Inferior parietal cortex (tissue), 1 donor: ENCODE measurements at regions not wholly inside any gene's neighbourhood (a gene's known extent, or its start where the extent isn't known, plus 50 kb on each side); places are given as distances from the start of the nearest gene placed in this dataset.

Experiments
- DNase-seq: peaks from one replicate; pipeline ENCODE4 v3.0.0-alpha.2; 2016; ENCODE audit errors: extremely low spot score

DNA sequence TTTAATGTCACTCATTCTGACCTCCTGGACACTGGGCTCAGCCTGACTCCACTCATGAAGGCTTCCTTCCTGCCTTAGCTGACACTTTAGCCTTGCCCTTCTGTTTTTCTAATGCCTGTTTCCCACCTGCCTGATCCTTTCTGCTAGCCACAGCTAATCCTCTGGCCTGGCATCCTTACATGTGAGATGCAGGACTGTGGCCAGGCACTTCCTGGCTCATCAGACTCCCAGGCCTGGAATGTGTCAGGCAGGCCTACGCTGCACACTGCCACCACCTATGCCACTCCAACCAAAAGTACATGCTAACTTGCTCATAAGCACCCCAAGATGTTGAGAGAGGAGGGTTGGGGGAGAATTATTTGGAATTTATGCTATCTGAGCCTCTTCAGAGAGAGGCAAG lies 138.8 kb upstream of the NALF2 start:
- no peak for DNase-seq

DNA sequence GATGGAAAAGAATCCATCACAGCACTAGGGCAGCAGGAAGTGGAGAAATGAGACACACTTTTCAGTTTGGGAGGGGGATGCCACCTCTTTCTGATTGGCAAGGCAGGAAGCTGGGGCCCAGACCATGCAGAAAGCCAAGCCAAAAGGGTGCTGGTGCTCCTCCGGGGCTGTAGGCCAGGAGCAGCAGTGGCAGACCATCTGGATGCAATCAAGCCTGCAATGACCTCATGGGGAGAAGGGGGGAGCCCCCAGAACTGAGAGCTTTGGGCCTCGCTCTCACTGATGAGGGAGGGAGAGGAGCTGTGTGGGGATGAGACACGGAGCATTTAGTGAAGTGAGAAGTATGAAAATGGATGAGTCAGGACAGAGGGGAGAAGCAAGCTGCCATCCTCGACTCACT lies 141.3 kb upstream of the NALF2 start:
- no peak for DNase-seq

DNA sequence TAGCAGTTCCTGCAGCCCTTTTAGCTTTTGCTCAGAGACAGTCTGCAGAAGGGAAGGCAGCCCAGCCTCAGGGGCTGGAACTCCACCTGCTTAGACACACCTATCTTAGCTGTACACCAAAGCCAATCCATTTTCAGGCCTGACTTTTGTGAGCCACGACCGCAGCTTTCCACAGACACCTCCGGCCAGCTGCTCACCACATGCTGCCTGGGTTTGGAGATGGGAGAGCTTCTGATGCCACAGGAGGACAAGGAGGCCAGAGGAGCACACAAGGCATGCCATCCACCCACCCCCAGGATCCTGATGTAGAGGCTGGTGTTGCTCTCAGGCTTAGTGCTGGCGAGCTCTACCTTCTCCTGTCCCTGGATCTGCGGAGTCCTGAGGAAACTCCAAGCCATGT lies 141.8 kb upstream of the NALF2 start:
- DNase-seq: no peak

DNA sequence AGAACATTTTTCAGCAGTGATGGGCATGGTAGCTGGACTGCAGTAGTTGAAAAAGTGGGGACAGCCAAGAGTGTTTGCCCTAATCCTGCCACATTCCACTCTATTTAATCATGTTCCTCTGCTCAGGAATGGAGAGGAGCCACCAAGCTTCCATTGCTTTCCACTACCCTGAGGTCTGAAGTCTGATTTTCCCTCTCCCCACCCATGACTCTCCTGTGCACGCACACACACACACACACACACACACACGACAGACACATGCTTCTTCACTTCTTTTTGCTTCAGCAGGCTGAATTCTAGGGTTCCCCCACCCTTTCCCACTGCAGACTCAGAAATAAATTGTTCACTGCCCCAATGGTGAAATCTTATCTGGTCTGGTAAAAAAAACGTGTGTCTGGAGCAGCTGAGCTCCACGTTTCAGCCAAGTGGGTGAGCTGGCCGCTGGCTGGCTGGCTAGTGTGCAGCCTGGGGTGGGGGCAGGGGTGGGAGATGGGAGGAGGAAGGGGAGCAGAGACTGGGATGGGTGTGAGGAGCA lies 142.7 kb upstream of the NALF2 start:
- DNase-seq: no peak

DNA sequence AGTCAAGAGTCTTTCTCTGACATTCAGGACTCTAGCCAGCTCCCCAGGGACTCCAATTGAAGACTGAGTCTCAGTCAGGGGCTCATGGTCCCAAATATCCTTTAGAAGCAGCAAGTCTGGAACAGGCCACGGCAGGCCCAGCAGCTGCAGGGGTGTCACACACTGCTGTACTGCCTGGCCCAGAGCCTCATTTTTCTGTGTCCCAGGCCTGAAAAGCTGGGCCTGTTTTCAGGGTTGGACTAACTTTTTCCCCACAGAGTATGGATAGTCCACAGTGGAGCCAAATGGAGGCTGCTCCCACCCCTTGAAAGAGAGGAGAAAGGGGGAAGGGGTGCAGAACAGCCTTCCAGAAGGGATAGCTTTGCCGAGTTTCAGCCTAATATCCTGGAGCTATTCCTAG lies 146.8 kb upstream of the NALF2 start:
- DNase-seq: no peak

DNA sequence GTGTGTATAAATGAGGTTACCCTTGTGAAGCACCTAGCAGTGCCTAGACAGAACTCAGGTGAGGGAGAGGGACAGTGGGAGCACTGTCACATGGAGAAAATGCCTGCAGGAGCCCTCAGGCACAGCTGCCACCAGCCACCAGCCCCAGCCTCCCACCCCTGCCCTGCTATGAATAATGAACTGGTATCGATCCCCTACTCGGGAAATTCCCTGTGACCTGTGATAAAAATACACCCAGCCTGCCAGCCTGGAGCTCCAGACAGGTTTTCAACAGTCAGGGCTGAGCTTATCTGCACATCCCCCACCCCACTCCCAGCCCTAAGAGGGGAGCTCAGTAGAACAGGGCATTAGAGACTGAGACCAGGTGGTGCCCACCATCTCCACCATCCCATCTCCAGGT lies 159.6 kb upstream of the PJA1 start:
- no peak for DNase-seq

DNA sequence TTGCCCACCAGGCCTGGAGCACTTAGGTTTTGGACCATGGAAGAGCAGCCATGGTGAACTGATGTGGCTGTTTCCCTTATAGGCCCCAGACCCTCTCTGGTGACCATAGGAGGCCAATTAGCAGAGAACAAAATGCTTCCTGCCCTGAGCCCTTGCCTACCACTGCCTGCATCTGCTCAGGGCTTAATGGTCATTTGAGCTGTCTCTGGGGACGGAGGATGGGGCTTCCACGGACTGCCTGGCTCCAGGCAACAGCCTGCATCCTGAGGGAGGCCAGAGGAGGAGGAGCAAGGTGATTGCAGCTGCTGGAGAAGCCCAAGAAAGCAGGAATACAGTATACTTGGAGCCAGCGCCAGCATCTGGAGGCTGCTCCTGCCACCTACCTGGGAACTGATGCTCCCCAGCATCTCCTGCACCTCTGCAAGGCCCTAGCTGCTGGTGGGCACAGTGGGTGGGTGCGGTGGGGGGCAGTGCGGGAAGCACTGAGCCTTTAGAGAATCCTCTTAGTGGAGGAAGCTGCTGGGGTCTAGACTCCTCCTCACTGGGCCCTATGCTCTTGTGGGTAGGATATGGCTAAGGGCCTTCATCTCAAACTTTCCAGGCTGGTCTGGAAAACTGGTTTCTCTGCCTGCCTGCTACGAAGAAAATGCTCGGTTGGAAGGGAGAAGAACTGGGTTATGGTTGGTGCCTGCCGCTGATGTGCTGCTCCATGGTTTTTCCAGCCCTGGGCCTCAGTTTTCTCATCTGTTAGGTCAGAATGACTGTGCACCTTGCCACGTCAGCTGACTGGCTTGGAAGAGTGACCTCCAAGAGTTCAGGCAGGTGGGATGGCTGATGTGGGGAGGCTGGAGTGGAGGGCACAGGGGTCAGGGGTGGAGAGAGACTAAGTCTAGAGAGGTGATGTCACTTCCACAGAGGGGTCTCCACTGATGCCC lies 158.8 kb upstream of the PJA1 start:
- DNase-seq: no peak

DNA sequence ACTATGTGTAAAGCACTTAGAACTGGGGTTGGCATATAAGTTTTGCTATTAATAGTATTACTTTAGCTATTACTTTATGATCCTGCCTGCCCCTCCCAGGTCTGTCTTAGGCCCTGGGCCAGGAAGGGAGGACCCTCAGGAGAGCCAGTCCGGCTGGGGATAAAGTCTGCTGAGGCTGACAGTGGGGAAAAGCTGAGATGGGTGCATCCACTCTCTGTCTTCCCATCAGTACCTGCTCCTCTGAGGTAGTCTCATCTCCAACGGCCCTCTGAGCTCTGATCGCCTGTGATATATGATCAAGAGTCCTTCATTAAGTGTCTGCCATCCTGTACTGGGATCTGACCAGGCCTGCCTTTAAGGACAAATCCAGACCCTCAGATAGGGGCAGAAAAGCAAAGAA lies 156.5 kb upstream of the PJA1 start:
- DNase-seq: no peak

DNA sequence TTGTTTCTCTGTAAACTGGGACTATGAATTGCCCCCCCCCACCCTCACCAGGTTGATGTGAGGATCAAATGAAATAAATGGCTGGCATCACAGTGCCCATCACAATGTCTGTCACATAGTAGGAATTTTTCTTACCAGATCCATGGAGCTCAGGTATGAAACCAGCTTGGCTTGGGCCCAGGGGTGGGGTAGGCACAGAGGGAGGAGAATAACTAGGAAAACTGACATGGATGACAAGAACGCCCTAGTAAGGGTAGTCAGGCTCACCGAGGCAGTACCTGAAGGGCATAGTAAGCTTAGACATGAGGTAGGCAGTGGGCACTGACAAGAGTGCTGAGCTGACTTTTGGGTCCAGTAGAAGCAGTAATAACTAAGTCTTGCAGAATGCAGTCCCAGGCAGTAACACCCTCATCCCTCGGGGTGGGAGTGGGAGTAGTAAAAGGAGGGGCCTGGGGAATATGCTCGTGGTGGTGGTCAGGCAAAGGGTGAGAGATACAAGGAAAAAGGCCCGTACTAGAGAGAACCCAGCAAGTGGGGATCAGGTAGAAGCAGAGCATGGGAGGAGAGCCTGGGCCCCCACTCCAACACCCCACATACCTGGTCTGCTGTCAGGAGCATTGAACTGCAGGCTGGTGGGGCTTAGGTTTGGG lies 155.9 kb upstream of the PJA1 start:
- DNase-seq: no peak

DNA sequence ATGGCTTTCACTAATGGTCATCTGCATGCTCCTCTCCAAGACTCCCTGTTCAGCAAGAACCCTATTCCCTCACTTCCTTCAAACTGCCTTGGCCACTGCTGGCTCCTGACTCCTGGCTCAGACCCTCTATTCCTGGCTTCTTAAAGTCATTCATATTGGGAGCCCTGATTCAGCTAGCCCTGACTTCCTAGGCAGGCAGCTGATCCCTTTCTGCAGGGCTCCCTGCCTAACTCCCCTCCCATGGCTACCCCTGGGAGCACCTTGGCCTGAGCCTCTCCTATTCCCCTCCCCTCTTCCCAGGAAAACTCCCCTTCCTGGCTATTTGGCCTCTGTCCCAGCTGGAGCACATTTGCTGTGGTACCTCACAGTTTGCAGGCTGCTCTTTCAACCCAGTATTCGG lies 154.9 kb upstream of the PJA1 start:
- no peak for DNase-seq

DNA sequence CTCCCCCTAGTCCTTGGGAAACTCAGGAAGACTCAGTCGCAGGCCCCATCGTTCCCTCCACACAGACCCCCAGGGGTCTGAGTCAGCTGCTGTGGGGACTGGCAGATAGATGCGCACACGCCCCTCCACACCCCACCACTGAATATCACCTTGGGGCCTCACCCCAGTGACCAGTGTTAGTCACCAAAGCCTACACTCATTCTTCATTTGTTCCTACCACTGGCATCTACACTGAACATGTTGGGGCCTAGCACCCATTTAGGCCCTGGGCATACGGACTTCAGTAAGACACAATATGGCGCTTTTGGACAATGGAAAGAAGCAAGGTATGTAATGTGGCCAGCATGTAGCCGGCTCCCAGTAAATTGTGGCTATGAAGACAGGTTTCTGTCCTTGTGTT lies 154.1 kb upstream of the PJA1 start:
- DNase-seq: no peak

DNA sequence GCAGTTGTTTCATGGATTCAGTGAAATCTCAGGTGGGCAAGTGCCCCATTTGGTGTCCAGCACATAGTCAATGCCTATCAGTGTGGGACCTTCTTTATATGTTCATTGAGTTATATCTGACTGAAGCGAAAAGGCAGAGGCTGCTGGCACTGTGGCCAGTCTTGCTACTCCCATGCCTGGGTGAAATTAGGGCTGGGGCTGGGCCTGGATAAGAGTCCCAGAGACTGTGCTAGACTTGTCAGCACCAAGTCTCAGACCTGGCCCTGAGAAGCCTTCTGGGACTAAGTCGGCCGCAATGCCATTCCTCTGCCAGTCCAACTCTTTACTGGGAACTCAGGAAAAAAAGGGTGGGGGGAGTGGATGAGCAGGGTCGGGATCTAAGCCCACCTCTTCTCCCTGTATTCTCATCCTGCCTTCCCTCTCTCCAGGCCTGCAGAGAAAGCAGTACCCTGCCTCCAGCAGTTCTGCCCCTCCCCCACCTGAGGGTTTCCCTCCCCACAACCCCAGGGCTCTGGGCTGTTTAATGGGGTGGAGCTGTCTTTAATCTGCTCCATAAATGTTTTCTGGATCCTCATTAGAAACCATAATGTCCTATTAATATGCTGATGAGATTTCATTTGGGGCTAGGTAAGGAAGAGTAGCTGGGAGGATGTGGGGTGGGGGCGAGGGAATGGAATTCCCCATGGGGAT lies 153.5 kb upstream of the PJA1 start:
- no peak for DNase-seq

DNA sequence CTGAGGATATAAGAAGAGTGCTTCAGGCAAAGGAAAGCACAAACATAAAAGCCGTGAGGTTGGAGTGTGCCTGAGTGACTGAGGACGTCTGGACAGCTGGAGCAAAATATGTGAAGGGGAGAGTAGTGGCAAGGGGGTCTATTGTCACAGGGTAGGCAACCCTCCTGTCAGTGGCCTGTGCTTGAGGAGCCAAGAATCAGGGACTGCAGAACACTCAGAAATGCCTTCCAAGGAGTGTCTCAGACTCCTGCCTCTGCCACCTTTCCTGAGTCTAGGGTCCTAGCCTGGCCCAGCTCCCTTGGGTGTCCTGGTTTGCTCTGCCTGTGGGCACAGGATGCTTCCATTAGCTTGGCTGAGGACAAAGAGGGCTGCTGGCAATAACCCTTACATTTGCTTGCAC lies 152.5 kb upstream of the PJA1 start:
- DNase-seq: no peak

DNA sequence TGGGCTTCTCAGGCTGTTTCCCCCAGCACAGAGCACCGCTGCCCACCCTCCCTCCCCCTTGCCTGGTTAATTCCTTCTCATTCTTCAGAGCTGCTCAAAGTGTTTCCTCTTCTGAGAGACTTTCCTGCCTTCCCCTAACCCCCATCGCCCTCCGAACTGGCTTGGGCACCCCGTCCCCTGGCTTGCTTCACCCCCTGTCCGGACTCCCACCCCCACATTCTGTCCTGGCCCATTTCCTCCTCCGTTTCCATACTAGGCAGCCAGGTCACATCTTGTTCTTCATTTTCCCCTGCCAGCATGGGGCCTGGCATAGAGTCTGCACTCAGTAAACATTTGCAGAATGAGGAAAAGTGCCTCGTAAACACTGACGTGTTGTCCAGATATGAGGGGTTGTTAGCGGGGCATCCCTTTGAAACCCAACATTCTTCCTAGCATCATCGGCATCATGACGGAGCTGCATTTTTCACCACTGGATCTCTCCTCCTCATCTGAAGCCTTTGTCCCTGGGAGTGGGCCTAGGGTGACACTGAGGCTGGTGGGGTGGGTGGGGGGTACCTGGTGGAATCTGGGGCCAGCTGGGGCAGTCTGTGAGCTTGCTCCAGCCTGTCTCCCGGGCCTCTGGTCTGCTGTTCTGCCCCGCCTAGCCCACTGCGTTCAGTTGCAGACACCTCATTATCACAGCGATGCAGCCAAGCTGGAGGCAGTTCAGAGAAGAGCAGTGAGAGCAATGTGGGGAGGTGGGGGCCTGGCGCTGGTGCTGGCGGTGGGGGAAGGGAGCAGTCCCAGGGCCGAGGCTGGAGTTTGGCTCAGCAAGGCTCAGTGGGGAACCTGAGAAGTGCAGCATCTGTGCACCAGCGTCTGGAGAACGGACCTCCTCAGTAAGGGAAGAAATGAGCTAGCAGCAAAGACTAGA lies 149.4 kb upstream of the PJA1 start:
- DNase-seq: no peak

DNA sequence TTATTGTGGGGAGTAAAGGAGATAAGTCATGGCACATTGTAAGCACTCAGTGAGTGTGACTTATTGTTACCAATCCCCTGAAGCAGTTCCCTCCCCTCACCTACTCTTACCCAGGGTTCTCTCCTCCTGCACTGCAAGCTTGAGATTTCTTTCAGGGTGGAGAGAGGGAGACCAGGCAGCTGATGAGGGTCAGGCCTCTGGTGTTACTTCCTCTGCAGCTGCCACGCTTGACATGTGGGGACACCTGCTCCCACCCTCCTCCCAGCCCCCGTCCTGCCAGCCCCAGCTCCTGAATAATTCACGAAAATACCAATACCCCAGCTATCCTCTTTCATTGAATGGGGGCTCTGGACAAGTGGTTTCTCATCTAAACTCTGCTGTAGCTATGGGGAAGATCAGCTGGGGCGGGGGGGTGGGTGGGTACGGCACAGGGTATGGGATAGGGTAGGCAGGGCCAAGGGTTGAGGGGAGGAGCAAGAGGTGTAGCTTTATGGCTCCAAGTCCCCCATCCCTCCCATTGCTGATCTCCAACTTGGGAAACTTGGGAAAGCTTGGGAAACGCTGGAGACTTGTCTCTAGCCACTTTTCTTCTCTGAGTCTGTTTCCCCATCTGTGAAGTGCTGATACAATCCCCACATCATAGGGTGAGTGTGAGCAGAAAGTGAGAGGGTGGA lies 148.5 kb upstream of the PJA1 start:
- no peak for DNase-seq

DNA sequence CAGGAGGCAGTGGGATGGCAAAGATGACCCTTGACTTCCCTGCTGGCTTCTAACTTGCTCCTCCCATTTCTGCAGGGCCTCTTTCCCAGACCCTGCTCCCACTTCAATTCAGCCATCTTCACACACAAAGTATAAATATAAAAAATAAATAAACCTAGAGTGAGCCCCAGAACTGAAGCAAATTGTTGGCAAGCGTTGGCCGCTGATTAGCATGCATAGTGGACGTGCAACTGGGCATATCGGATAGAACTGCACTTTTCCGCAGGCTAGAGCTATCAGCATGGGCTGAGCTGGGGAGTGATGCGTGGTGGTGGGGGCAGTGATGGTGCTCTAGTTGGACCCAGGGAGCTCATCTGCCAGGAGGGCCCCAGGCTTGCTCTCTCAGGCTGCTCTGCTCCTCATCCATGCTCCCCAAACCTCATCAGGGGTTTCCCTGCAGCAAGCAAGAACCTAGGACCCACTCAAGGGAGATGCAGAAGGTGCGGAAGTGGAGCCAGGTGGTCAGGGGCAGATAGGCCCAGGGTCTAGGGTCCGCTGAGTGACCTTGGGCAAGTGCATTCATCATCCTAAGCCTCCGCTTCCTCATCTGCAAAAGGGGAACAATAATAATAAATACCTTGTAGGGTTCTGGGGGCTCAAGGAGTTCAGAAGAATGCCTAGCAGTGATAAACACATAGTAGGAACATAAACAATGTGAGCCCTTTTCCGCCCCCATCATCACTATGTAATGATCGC lies 146.8 kb upstream of the PJA1 start:
- no peak for DNase-seq

DNA sequence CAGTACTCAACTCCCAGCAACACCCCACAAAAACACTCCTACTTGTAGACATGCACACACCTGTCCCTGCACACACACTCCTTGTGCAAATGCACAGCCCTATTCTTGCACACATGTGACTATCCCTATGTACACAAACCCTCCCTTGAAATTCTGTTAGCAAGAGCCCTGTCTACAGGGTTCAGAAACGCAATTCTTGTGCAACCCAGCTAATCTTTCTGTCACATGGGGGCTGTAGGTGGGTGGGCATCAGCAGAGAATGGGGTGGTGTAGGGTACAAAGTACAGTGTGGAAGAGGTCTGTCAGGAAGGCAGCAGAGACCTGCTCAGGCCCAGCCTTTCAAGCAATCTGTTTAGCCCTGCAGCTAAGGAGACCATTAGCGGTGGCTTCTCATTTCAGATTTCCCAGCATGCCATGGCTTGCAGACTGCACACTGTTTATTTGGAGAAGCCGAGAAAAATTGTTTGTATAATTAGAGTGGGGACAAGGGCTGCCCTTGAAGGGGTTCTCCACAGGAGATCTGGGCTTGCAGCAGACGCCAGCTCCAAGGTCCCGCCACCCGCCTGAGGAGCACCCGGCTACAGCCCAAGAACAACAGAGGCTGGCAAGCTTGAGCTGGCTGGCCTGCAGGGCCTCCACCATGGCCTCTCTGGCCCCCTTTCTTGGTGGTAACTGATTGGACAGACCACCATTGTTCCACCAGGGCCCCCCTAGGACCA lies 144.0 kb upstream of the PJA1 start:
- no peak for DNase-seq

DNA sequence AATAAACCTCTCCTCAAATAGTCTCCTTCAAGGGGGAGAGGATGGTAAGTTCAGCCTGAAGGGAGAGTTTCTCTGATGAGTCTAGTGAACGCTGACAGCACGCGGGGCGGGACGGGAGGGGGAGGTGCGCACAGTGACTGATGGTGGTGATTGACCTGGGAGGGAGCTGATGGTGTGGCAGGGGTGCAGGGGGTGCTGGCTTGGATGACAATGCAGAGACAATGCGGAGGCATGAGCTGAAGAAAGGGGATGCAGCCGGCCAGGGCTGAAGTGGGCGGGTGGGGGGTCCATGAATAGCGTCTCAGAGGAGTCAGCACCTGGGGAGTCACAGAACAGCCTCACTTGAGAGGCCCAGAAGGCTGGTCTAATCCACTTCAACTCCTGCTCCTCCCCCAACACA lies 142.5 kb upstream of the PJA1 start:
- DNase-seq: no peak

DNA sequence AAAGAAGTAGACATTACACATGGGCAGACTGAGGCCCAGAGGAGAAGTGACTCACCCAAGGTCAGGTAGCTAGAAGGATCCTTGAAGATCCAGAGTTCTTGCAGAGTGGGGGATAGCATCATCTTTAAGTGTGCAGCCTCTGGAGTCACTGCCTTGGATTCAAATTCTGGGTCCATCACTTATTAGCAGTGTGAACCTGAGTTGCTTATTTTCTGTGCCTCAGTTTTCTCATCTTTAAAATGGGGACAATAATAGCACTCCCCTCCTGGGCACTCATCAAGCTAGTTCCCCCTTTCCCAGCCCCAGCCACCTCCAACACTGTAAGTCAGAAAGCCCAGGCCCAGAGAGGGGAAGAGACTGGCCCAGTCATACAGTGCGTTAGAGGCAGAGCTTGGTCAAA lies 141.8 kb upstream of the PJA1 start:
- no peak for DNase-seq

DNA sequence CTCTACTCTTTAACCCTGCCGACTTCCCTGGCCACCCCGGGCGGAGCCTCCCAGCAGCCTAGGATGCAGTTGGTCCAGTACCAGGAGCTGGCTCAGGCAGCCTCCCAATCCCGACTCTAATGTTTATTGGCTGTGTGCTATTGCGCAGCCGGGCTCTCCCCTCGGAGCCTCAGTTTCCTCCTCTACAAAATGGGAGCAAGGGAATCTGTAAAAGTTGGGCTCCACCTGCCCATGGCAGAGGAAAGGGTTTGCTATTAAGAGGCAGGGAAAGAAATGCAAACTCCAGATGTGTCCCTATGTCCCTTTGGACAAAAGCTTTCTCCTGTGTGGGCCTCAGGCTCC lies 140.8 kb upstream of the PJA1 start:
- DNase-seq: no peak
